ENCODE measurements at regions not wholly inside any gene's neighbourhood (a gene's known extent, or its start where the extent isn't known, plus 50 kb on each side); places are given as distances from the start of the nearest gene placed in this dataset.

DNA sequence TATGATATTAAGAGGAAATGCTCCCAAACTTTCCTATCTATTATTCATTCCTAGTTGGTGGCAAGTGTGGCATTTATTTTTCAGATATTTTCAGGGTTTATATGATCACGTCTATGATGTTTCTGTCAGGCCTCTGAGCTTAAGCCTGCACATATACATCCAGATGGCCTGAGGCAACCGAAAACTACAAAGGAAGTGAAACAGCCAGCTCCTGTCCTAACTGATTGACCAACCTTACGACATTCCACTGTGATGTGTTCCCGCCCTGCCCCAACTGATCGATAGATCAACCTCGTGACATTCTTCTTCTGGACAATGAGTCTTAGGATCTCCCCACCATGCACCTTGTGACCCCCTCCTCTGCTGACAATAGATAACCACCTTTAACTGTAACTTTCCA lies 67.6 kb upstream of the CTSO start:
- TF ChIP-seq POLR2AphosphoS5 (IDR thresholded peaks at IDR 0.05) (no peak), EP300 (IDR thresholded peaks at IDR 0.05) (no peak), POLR2A (IDR thresholded peaks at IDR 0.05) (no peak)
- TF ChIP-seq, protein P1, sequence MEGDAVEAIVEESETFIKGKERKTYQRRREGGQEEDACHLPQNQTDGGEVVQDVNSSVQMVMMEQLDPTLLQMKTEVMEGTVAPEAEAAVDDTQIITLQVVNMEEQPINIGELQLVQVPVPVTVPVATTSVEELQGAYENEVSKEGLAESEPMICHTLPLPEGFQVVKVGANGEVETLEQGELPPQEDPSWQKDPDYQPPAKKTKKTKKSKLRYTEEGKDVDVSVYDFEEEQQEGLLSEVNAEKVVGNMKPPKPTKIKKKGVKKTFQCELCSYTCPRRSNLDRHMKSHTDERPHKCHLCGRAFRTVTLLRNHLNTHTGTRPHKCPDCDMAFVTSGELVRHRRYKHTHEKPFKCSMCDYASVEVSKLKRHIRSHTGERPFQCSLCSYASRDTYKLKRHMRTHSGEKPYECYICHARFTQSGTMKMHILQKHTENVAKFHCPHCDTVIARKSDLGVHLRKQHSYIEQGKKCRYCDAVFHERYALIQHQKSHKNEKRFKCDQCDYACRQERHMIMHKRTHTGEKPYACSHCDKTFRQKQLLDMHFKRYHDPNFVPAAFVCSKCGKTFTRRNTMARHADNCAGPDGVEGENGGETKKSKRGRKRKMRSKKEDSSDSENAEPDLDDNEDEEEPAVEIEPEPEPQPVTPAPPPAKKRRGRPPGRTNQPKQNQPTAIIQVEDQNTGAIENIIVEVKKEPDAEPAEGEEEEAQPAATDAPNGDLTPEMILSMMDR (IDR thresholded peaks at IDR 0.05): no peak

Measured in suprapubic skin (tissue), 4 donors.